ENCODE measurements at regions not wholly inside any gene's neighbourhood (a gene's known extent, or its start where the extent isn't known, plus 50 kb on each side); places are given as distances from the start of the nearest gene placed in this dataset.
"Not testable (repeated sequence)": the region's sequence is repeated elsewhere in the genome, so short reads cannot be mapped to it uniquely, and the experiment has no call there.

DNA sequence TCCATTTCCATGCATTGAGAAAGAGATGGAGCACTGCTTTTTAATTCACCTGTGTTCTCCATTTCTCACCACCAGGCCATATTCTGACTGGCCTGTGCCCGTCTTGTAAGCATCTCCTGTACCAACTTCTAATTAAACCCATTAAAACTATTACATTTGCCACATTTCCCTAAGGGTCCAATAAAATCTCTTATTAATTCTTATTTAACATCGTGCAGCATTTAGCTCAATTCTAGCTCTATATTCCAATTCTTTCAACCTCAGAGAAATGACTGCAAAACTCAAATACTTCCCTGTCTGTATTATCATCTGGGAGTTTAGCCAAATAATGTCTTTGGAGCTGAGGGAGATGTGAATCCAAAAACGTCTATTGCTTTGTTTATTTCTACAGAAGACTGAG, 495.4 kb upstream of the TMEM132C start:
- DNase-seq, result no peak

DNA sequence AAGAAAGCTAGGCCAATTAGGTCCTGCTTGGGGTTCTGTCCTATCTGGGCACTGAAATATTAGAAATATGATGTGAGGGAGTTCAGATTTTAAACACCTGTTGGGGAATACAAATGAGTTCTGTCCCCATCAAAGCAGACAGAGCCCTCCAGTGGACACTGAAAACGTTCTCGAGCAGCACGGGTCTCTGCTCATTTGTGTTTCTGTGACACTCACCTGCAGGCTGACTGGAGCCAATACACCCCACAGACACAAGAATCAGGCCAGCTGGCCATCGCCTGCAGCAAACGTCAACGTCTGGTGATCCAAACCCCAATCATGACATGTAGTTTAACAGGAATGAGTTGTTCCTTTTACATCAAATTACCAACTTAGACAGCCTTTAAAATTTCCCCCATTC, 493.4 kb upstream of the TMEM132C start:
- no peak for DNase-seq

DNA sequence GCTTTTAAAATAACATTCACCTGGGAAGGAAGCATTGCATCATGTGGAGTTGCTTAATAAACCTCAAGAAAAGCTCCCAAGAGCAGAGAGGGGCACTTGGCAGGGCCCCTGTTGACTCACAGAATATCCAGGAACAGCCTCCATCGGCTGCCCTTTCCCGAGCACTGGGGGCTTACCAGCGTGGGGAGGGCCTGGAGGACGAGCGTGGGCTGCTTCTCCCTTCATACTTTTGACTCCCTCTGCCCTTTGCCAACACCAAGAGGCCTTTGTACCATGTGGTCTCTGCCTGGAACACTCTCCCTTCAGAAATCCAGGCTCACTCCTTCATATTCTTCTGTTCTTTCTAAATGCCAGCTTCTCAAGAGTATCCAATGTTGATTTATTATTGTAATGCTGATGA, 492.1 kb upstream of the TMEM132C start:
- no peak for DNase-seq

DNA sequence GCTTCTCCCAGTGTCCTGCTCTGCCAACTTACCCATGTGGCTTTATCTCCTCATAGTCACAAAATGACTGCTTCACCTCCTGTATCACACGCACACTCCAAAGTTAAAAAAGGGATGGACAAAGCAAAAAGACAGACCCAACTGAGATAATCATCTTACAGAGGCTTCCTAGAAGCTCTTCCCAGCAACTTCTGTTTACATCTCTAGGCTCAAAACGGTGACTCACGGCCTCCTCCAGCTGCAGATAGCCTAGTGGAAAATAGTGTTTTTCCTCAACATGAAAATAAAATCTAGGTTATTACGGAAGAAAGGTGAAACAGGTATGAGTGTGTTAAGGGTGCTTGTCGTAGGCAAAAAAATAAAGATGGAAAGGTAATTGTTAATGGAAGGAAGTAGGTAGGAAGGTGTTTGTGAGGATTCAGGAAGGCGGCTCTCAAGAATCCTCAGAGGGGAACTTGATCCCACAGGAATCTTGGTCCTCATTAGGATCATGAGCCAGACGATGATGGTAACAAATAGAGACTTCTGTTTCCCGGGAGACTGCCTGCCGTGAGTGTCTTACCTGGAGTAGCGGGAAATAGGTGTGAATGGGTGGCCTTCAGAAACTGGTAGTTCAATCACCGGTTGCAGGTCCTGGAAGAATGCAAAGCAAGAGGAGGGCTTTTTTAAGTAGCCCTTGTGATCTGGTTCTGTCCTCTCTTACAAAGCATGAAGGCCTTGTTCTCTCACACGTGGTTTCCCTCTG, 487.5 kb upstream of the TMEM132C start:
- no peak for DNase-seq

DNA sequence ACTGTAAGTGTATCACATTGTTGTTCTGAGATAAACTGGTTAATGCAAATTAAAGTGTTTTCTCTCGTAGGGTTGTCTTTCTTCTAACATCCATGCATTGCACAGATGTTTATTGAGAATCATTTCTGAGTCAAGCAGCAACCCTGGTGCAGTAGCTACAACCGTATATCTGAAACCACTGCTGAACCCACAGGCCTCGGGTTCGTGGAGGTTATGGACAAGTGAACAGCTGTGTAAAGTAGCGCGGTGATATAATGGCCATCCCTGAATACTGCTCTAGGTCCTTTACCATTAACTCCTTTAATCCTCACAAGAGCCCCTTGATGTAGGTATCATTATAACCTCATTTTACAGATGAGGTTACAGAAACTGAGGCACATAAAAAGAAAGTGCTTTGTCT, 486.1 kb upstream of the TMEM132C start:
- no peak for DNase-seq

DNA sequence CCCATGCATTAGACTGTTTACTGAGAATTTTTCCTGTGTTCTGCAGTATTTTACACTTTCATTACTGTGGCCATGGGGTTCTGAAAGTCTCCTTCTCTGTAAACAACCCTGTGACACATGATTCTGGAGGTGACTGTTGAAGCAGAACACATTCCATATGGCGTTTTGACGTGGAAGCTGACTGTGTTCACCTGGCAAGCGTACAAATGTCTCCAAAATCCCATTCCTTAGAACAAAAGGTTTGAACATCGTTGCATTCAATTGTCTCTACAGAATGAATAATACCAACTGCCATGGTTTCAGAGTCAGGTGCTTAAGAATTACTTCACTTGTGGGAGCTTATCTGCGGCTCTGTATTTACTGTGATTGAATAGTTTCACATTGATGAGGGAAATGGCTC, 485.6 kb upstream of the TMEM132C start:
- no peak for DNase-seq

DNA sequence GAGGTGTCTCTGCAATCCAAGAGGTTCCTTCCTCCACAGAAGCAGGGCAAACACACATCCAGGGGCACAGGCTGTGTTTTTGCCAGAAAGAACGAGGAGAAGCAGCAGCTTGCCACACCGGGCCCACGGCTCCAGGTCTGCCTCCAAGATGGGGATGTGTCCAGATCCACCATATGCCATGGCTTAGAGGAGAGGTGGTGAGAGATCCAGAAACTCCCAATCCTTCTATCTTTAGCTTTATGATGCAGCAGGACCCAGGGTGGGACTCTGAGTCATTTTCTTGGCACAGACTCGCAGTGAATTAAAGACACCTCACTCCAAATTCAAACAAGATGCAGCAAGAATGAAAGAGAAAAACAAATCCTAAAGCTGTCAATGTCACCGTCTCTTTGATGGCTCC, 481.4 kb upstream of the TMEM132C start:
- DNase-seq, result no peak

DNA sequence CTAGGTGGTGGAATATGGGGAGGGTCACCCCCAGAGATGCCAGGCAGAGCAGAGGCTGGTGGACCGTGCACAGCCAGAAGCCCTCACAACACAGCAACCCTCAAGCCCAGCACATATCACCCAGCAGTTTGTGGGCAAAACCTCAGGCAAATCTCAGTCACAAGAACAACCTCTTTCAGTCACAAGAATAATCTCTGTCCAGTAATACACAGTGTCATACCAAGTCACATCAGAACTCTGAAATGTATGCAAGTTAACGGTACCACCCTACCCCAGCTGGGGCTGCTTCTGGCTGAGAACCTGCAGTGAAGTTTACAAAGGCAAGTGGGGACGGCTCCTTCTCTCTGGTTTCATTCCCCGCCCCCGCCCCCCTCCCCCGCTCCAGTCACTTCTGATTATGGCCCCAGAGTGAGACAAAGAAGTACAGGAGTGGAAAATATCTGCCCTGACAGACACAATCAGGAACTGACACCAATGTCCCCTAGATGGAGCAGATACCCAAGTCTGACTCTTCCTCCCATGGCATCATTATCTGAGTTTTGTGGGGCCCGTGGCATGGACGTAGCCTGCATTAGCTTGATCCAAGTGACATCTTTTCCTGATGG, 480.9 kb upstream of the TMEM132C start:
- no peak for DNase-seq

DNA sequence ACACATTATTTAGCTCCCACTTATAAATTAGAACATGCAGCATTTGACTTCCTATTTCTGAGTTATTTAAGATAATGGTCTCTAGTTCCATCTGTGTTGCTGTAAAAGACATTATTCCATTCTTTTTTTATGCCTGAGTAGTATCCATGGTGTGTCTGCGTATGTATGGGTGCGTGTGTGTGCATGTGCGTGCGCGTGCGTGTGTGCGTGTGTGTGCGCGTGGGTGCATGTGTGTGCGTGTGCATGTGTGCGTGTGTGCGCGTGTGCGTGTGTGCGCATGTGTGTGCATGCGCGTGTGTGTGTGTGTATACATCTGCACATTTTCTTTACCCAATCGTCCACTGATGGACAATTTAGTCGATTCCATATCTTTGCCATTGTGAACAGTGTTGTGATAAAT, 479.4 kb upstream of the TMEM132C start:
- DNase-seq, result no peak

DNA sequence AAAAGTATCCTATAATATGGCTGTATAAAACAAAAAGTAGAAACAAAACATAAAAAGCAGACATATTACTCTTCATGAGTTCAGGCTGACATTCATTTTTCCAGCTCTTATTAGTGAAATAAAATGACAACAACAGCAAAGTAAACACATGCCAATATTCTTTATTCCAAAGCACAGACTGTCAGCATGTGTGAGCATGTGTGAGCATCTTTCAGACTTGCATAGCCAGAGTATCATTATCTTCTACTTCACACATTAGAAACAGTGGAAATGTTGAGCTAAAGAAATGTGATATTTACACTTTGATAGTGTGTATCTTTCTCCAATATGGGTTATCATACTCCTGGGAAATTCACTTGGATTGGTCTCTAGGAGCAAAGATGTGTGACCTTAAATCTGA, 476.6 kb upstream of the TMEM132C start:
- no peak for DNase-seq

DNA sequence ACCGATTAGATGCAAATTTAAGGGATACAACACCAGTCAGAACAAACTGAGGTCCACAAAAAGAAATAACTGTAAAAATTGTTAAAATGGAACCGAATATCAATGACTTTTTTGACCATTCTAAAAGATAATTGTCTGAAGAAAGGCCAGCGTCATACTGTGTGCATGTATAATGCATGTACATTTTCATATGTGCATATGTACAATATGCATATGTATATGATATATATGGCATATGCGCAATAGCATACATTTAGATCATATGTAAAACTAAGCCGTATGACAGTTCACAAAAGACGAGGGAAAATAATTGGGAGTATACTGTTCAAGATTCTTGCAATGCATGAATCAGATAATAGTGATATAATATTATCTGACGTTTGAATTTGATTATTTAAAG, 475.8 kb upstream of the TMEM132C start:
- DNase-seq, result no peak

DNA sequence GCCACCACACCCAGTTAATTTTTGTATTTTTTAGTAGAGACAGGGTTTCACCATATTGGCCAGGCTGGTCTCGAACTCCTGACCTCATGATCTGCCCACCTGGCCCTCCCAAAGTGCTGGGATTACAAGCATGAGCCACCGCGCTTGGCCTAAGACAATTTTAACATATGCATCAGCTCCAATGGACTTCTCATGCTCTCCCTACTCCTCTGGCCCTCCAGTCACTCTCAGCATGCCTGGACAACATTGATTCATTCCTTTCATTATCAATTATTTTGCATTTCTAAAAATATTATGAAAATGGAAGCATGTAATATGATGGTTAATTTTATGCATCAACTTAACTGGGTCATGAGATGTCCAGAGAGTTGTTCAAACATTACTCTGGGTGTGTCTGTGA, 469.1 kb upstream of the TMEM132C start:
- DNase-seq, result no peak

DNA sequence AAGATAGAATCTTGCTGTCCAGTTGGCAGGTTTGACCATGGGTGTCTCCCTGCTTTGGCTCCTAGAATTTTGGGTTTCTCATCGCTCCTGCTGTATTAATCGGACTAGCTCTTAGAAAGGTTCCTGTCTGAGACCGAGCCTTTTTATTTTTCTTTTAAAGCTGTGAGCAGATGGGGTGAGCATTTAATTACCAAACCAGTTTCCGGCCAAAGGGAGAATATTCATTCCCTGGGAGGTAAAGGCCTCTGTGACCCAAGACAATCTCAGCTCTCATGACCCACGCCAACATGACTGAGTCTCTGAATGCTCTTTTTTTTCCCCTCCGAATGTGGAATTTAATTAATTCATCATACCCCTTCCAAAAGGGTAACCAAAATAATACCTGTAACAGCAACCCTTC, 464.7 kb upstream of the TMEM132C start:
- DNase-seq, result no peak

DNA sequence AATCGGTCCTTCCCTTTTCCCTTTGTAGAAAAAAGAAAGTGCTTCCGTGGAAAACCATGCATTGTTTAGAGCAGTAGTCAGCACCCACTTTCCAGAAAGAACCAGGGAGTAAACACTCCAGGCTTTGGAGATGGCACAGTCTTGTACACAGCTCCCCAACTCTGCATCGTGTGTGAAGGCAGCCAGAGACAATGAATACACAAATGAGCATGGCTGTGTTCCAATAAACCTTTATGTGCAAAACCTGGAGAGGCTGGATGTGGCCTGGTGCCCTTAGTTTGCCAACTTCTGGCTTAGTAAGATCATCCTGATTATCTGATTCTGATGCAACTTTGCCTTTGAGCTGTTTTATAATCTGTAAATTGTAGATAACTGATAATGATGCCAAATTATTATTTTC, 463.4 kb upstream of the TMEM132C start:
- DNase-seq, result no peak

DNA sequence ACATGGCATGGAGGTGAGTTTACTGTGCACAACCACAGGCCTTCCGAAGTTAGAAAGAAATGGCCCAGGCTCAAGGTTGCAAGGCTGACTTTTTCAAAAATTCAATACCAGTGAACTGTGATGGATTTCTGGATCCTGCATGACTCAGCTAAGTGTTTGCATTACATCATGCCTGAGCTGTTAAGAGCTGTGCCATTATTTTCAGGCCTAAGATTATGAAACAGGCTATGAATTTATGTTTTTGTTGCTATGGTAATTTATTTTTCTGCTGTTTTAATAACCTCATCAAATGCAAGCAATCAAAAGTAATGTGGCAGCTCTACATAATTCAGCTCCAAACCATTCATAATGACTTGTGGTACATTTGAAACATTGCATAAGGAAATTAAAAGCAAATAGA, 457.7 kb upstream of the TMEM132C start:
- no peak for DNase-seq

DNA sequence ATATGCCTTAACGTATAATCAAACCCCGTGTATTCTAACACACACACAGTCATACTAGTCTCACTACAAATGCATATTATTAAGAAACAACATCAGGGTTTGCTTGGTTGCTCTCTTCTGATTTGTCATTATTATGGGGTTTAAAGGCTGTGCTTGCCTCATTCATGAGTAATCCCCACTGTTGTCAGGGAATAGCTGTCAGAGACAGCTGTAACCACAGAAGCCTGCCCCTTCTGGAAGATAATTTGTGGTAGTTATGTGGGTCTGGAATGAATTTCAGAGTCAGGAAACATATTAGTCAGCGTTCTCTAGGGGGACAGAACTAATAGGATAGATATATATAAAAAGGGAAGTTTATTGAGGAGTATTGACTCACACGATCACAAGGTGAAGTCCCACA, 456.9 kb upstream of the TMEM132C start:
- no peak for DNase-seq

DNA sequence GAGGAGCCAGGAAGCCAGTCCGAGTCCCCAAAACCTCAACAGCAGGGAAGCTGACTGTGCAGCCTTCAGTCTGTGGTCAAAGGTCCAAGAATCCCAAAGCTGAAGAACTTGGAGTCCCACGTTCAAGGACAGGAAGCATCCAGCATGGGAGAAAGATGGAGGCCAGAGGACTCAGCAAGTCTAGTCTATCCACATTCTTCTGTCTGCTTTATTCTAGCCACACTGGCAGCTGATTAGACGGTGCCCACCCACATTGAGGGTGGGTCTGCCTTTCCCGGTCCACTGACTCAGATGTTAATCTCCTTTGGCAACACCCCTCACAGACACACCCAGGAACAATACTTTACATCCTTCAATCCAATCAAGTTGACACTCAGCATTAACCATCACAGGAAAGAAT, 456.5 kb upstream of the TMEM132C start:
- not testable (repeated sequence) for DNase-seq

DNA sequence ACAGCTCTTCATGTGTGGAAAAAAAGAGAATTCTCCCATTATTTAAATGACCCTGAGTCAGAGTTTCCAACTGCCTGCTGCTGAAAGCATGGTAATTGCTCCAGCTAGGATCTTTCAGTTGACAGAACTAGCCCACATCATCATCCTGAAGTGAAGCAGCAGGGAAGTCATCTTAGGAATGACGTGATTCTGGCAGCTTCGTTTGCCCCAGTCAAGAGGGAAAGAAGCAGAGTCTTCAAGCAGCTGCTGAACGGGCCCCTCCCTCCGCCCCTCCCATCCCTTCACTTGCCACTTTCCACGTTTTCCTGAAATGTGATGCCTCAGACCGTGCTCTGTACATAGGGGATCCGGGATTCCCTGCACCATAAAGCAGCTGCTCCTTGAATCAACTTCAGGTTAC, 455.0 kb upstream of the TMEM132C start:
- DNase-seq, result no peak

DNA sequence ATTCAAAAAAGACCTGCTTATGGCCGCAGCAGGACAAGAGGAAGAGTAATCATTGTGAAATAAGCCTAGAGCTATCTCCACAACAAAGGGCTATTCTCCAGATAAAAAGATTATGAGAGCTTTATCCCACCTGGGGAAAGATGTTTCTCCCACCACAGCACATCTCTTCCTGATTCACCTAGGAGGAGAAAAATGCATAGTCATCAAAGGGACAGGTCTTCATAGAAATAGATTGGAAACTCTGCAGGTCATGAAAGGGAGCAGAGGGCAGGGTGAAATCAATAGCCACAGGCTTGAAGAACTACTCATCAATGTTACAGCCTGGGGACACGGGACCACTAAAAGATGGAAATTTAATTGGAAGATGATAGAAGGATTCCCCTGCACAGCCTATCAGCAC, 453.8 kb upstream of the TMEM132C start:
- DNase-seq, result no peak

DNA sequence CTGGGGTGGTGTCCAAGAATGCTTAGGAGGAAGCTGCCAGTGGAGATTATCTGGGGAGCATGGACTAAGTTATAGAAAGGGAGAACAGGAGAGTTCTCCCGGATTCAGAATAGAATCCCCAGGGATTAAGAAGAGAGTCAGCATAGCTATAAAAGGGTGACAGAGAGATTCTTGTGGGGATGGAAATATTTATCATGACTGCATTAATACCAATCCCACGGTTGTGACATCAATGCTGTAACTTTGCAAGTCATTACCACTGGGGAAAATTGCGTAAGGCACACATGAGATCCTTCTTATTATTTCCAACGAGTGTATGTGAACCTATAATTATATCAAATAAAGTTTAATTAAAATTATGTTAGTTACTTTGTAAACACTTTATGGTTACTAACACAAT, 447.9 kb upstream of the TMEM132C start:
- no peak for DNase-seq

DNA sequence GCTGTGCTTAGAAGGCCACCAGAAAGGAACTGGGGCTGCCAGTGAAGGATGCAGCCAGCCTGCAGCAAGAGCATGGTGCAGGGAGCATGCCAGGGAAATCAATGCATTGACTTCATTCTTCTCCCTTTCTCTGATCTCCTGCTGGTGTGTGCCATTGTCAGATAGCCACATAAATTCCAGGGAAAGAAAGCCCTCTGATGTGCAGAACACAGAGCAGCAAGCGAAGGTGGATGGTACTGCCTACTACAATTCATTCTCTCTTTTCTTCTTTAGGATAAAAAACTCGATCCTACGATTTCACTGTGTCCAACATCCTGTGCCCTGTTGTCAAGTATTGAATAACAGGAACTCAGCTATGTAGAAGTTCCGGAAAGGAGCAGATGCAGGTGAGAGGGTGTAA, 446.7 kb upstream of the TMEM132C start:
- DNase-seq, result no peak

DNA sequence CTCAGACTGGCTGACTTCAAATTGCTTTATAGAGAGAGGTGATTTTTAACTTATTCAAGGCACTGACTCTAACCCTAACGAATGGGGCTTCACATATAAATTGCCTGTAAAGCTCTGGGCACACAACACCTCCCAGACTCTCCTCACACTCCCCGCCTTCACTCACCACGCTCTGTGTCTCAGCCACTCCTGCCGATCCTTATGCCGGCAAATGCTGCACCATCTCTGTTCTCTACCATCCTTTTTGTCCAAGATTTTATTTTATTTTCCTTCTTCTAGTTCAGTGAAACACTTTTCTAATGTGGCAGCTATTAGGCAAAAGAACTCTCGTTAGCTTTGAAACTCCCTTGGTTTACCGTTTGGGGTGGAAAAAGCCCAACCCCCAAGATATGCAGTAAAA, 446.1 kb upstream of the TMEM132C start:
- DNase-seq, result no peak

DNA sequence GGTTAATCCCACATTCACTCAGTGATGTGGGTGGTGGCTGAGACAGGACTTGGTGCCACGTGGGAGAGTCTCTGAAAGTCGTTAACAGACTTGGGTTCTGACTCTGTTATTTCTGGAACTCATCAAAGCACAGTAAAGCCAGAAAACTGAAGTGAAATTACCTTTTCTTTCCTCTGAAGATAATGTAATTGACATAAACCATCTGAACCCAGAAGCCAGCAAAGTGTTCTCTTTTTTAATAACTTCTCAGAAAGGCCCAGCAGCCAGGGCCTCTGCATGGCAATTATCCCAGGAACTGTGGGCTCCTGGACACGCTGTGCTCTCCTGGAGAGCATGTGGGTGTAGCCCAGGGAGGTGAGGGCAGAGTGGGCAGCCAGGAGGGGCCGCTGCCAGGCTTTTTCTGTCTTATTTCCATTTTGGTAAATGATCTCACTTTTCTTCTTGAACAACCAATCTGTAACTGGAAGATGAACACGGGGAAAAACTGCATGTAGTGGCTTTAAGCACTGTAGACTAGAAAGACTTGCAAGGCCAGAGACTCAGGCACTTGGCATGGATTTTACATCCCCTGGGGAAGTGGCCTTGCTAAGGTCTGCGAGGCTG, 444.1 kb upstream of the TMEM132C start:
- no peak for DNase-seq

DNA sequence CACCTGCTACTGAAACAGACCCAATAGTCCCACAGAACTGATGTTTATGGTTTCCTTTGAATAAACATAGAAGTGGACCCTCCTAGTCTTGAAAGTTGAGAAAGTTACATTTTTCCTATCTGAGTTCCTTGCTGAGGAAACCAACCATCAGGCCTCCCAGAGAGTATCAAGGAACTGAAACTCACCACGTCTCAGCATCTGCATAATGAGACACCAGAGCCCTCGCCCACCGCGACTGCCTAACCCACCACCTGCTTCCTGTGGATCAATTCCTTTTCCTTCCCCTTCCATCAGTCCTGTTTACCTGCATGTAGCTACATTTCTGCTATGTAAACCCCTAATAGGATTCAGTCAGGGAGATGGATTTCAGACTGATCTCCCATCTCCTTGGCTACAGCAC, 443.2 kb upstream of the TMEM132C start:
- no peak for DNase-seq

All from stimulated activated CD8-positive, alpha-beta memory T cell treated with anti-CD3 and anti-CD28 coated beads, Interleukin-4, amount 100 ng/mL, for 48 hours (primary cell).